Calu3 (cell line): ENCODE measurements at regions not wholly inside any gene's neighbourhood (a gene's known extent, or its start where the extent isn't known, plus 50 kb on each side); places are given as distances from the start of the nearest gene placed in this dataset.

ENCODE experiments used
- BruUV-seq: library from RNA; stranded (reverse); fragments of 400-500 nt; replicated peaks from 2 replicates; lab custom pipeline; 2021; lab: Mats Ljungman, UMichigan
- CTCF ChIA-PET: fragments of 300-600 bp; sonication (Branson Sonifier 250); formaldehyde crosslinking; loops from one replicate; lab custom pipeline; 2022; ENCODE audit warnings: antibody characterized with exemption; lab: Charles Lee
- DNase-seq: peaks from one replicate; pipeline ENCODE4 v3.0.0; 2022
- H3K27ac Mint-ChIP-seq: one replicate; pipeline ENCODE4 v1.8.0; 2022; ENCODE audit warnings: mixed read lengths; ENCODE audit not compliant: unreplicated experiment
- H3K27me3 Mint-ChIP-seq: one replicate; pipeline ENCODE4 v1.8.0; 2022; ENCODE audit warnings: mixed read lengths; ENCODE audit not compliant: unreplicated experiment
- H3K36me3 Mint-ChIP-seq: one replicate; pipeline ENCODE4 v1.8.0; 2022; ENCODE audit warnings: mild to moderate bottlenecking, moderate library complexity, mixed read lengths; ENCODE audit not compliant: insufficient read depth, unreplicated experiment
- H3K4me1 Mint-ChIP-seq: one replicate; pipeline ENCODE4 v1.8.0; 2022; ENCODE audit warnings: mild to moderate bottlenecking, low read depth, mixed read lengths; ENCODE audit not compliant: unreplicated experiment
- H3K4me3 Mint-ChIP-seq: one replicate; pipeline ENCODE4 v1.8.0; 2022; ENCODE audit warnings: mild to moderate bottlenecking, low read depth, moderate library complexity, mixed read lengths; ENCODE audit not compliant: unreplicated experiment
- H3K9me3 Mint-ChIP-seq: one replicate; pipeline ENCODE4 v1.8.0; 2022; ENCODE audit warnings: low read depth, mixed read lengths; ENCODE audit not compliant: unreplicated experiment
- CTCF ChIP-seq: fragments of 200-600 bp; IDR thresholded peaks from one replicate; pipeline ENCODE4 v1.8.0; 2022; ENCODE audit warnings: antibody characterized with exemption; ENCODE audit not compliant: unreplicated experiment
- intact Hi-C: fragments of 100-400 bp; cut with micrococcal nuclease; formaldehyde crosslinking; loops from one replicate; pipeline ENCODE4 v1.10.0; 2022; ENCODE audit not compliant: unreplicated experiment

- Mint-ChIP-seq H3K9me3 (no peaks in the 10 kb centered on the region), H3K27me3 (peaks cover 84% of the 10 kb centered on the region), H3K4me1 (no peaks in the 10 kb centered on the region), H3K36me3 (no peaks in the 10 kb centered on the region), H3K27ac (no peak overlapping the region), H3K4me3 (no peak overlapping the region)
- TF ChIP-seq CTCF: no peak
- DNase-seq: no peak
- BruUV-seq: no TSS peak
- CTCF ChIA-PET: interaction anchor here (0.7 kb wide), 1 partner anchor 20 kb away, joined by 3 read pairs; no protein-coding TSS in a partner anchor
- intact Hi-C loops: no loop called here
Measured at GRCh38 chr9:89896806-89897340, 292.1 kb downstream of the GADD45G start.

GRCh38 chr9:89899573-89899972 is 294.8 kb downstream of the GADD45G start:
- TF ChIP-seq CTCF: no peak
- no peaks in the 10 kb centered on the region for H3K36me3 Mint-ChIP-seq
- H3K9me3 Mint-ChIP-seq: no peaks in the 10 kb centered on the region
- no peaks in the 10 kb centered on the region for H3K4me1 Mint-ChIP-seq
- H3K27ac Mint-ChIP-seq: no peak overlapping the region
- BruUV-seq: no TSS peak
- CTCF ChIA-PET: no interaction called here
- intact Hi-C loops: no loop called here
- H3K27me3 Mint-ChIP-seq: peaks cover 92% of the 10 kb centered on the region
- H3K4me3 Mint-ChIP-seq: no peak overlapping the region
- no peak for DNase-seq

GRCh38 chr9:89901920-89902319 is 297.1 kb downstream of the GADD45G start:
- H3K27me3 Mint-ChIP-seq: peaks cover 91% of the 10 kb centered on the region
- BruUV-seq: no TSS peak
- H3K4me3 Mint-ChIP-seq: no peak overlapping the region
- no peak for DNase-seq
- H3K27ac Mint-ChIP-seq: no peak overlapping the region
- TF ChIP-seq CTCF: no peak
- H3K36me3 Mint-ChIP-seq: no peaks in the 10 kb centered on the region
- CTCF ChIA-PET: no interaction called here
- H3K9me3 Mint-ChIP-seq: no peaks in the 10 kb centered on the region
- intact Hi-C loops: no loop called here
- no peaks in the 10 kb centered on the region for H3K4me1 Mint-ChIP-seq

GRCh38 chr9:89902450-89903140 is 297.8 kb downstream of the GADD45G start:
- TF ChIP-seq CTCF: no peak
- no TSS peak for BruUV-seq
- Mint-ChIP-seq H3K27ac (no peak overlapping the region), H3K4me1 (no peaks in the 10 kb centered on the region), H3K4me3 (no peak overlapping the region), H3K27me3 (peaks cover 91% of the 10 kb centered on the region), H3K9me3 (no peaks in the 10 kb centered on the region), H3K36me3 (no peaks in the 10 kb centered on the region)
- DNase-seq: no peak
- CTCF ChIA-PET: no interaction called here
- intact Hi-C loops: no loop called here
